A673 (cell line): ENCODE measurements at regions not wholly inside any gene's neighbourhood (a gene's known extent, or its start where the extent isn't known, plus 50 kb on each side); places are given as distances from the start of the nearest gene placed in this dataset.
"Not testable (repeated sequence)": the region's sequence is repeated elsewhere in the genome, so short reads cannot be mapped to it uniquely, and the experiment has no call there.

Source experiments
- EZH2 ChIP-seq: fragments of 200-600 bp; sonication (generic); IDR thresholded peaks from 2 replicates; pipeline ENCODE4 v1.6.1; 2017; ENCODE audit warnings: borderline replicate concordance, low read depth, mild to moderate bottlenecking, mixed read lengths, antibody characterized with exemption, low read length; ENCODE audit not compliant: poor library complexity, severe bottlenecking
- TF ChIP-seq, protein P1 (sequence below): fragments of 300-800, 200-600 bp; sonication (generic); conservative IDR thresholded peaks from 2 replicates; pipeline ENCODE4 v1.5.1; 2017; ENCODE audit warnings: low read depth, mild to moderate bottlenecking, antibody characterized with exemption, low read length, moderate library complexity, mixed read lengths

DNA sequence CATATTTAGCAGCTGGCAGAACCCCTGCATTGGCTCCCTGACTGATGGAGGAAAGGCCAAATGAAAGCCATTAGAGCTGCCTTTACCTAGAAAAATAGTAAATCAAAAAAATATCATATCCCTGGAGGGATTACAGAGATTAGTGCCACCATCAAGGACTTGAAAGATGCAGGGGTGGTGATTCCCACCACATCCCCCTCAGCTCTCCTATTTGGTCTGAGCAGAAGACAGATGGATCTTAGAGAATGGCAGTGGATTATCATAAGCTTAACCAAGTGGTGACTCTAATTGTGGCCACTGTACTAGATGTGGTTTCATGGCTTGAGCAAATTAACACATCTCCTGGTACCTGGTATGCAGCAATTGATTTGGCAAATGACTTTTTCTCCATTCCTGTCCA is 114.9 kb upstream of the RMP24 start:
- TF ChIP-seq, protein P1, sequence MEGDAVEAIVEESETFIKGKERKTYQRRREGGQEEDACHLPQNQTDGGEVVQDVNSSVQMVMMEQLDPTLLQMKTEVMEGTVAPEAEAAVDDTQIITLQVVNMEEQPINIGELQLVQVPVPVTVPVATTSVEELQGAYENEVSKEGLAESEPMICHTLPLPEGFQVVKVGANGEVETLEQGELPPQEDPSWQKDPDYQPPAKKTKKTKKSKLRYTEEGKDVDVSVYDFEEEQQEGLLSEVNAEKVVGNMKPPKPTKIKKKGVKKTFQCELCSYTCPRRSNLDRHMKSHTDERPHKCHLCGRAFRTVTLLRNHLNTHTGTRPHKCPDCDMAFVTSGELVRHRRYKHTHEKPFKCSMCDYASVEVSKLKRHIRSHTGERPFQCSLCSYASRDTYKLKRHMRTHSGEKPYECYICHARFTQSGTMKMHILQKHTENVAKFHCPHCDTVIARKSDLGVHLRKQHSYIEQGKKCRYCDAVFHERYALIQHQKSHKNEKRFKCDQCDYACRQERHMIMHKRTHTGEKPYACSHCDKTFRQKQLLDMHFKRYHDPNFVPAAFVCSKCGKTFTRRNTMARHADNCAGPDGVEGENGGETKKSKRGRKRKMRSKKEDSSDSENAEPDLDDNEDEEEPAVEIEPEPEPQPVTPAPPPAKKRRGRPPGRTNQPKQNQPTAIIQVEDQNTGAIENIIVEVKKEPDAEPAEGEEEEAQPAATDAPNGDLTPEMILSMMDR = not testable (repeated sequence)
- not testable (repeated sequence) for TF ChIP-seq EZH2
